K562 (cell line): ENCODE measurements at regions not wholly inside any gene's neighbourhood (a gene's known extent, or its start where the extent isn't known, plus 50 kb on each side); places are given as distances from the start of the nearest gene placed in this dataset.
A peak's percentile ranks its signal among the peaks of the same experiment; 100 is the strongest.

Experiments
- CEBPB ChIP-seq: fragments of 450-650 bp; IDR thresholded peaks from 2 replicates; pipeline ENCODE4 v1.6.1; 2016; ENCODE audit warnings: missing genetic modification characterization, missing compliant biosample characterization
- DMBX1 ChIP-seq: fragments of 250-450 bp; sonication (Bioruptor Pico); IDR thresholded peaks from 2 replicates; pipeline ENCODE4 v1.8.0; 2022; ENCODE audit warnings: inconsistent platforms, mild to moderate bottlenecking, moderate library complexity, borderline replicate concordance
- E2F3 ChIP-seq: fragments of 250-450 bp; sonication (Bioruptor Pico); IDR thresholded peaks from 2 replicates; pipeline ENCODE4 v1.4.0; 2020; ENCODE audit warnings: mild to moderate bottlenecking
- KDM1A ChIP-seq, 2 experiments: fragments of 450-650 bp; IDR thresholded peaks; 2 replicates each; pipeline ENCODE4 v1.6.1; 2016; ENCODE audit warnings: mild to moderate bottlenecking in 2 of 2
- NFIC ChIP-seq: fragments of 450-650 bp; IDR thresholded peaks from 2 replicates; pipeline ENCODE4 v1.6.1; 2017; ENCODE audit warnings: mild to moderate bottlenecking, inconsistent platforms
- NFRKB ChIP-seq: fragments of 450-650 bp; IDR thresholded peaks from 2 replicates; pipeline ENCODE4 v1.6.1; 2016; ENCODE audit warnings: low read depth
- PRPF4 ChIP-seq: fragments of 200-400 bp; formaldehyde crosslinking; IDR thresholded peaks from one replicate; pipeline ENCODE4 v1.6.1; 2017; ENCODE audit warnings: low read length, low read depth, mild to moderate bottlenecking; ENCODE audit not compliant: insufficient read depth, poor library complexity, severe bottlenecking
- RCOR1 ChIP-seq, 2 experiments: IDR thresholded peaks; 2 replicates each; pipeline ENCODE4 v1.6.1; 2012; ENCODE audit warnings: low read depth in 2 of 2, low read length in 2 of 2, borderline replicate concordance in 1 of 2, improper control_type of control experiment in 1 of 2
- SMARCB1 ChIP-seq: IDR thresholded peaks from 2 replicates; pipeline ENCODE4 v1.6.1; 2011; ENCODE audit warnings: improper control_type of control experiment, low read depth; ENCODE audit not compliant: insufficient read length
- SREBF1 ChIP-seq: fragments of 150-350 bp; IDR thresholded peaks from 2 replicates; pipeline ENCODE4 v1.6.1; 2014; ENCODE audit warnings: antibody characterized with exemption, low read depth, low read length, borderline replicate concordance
- SUPT5H ChIP-seq: fragments of 450-650 bp; IDR thresholded peaks from 2 replicates; pipeline ENCODE4 v1.6.1; 2016
- TAF15 ChIP-seq: fragments of 200-400 bp; formaldehyde crosslinking; IDR thresholded peaks from 2 replicates; pipeline ENCODE4 v1.6.1; 2017; ENCODE audit warnings: mild to moderate bottlenecking, low read depth, low read length, moderate library complexity
- ZFP30 ChIP-seq: fragments of 250-450 bp; sonication (Bioruptor Pico); IDR thresholded peaks from 2 replicates; pipeline ENCODE4 v1.8.0; 2022; ENCODE audit warnings: moderate library complexity, mild to moderate bottlenecking, inconsistent platforms, borderline replicate concordance
- TF ChIP-seq, protein P1 (sequence below): fragments of 150-350 bp; conservative IDR thresholded peaks from 2 replicates; pipeline ENCODE4 v1.6.1; 2014; ENCODE audit warnings: low read length
- TF ChIP-seq, protein P2 (sequence below): fragments of 450-650 bp; formaldehyde crosslinking; IDR thresholded peaks from 2 replicates; pipeline ENCODE4 v1.4.0; 2022; ENCODE audit warnings: missing genetic modification characterization
- TF ChIP-seq, protein P3 (sequence below): fragments of 450-650 bp; formaldehyde crosslinking; conservative IDR thresholded peaks from 2 replicates; pipeline ENCODE4 v1.4.0; 2022; ENCODE audit warnings: mild to moderate bottlenecking, missing genetic modification characterization
- TF ChIP-seq, protein P4 (sequence below): fragments of 250-450 bp; sonication (Bioruptor Pico); IDR thresholded peaks from 2 replicates; pipeline ENCODE4 v1.8.0; 2022; ENCODE audit warnings: inconsistent platforms, mild to moderate bottlenecking, moderate library complexity, borderline replicate concordance
- TF ChIP-seq, protein P5 (sequence below): sonication (generic); formaldehyde crosslinking; IDR thresholded peaks from 2 replicates; pipeline ENCODE4 v1.8.0; 2022; ENCODE audit warnings: mild to moderate bottlenecking, low read depth, missing genetic modification reagents
- TF ChIP-seq, protein P6 (sequence below): fragments of 250-450 bp; sonication (Bioruptor Pico); IDR thresholded peaks from 2 replicates; pipeline ENCODE4 v1.4.0; 2020; ENCODE audit warnings: mild to moderate bottlenecking

DNA sequence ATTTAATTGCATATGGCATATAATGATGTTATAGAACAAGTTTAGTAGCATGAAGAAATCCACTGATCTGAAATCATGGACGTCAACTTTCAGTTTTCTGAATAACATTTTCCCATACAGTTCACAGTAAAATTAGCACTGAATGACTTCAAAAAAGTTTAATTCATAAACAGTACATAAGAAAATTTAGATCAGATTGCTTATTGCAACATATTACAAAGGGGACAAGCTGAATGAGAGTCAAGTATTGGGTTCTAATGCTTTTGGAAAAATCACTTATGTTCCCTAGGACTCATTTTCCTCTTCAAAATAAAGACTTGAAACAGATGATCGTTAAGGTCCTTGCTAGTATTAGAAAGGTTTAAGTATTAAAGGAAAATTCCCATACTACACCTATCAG lies 898.3 kb upstream of the INTU start (continued):
- TF ChIP-seq, protein P1, sequence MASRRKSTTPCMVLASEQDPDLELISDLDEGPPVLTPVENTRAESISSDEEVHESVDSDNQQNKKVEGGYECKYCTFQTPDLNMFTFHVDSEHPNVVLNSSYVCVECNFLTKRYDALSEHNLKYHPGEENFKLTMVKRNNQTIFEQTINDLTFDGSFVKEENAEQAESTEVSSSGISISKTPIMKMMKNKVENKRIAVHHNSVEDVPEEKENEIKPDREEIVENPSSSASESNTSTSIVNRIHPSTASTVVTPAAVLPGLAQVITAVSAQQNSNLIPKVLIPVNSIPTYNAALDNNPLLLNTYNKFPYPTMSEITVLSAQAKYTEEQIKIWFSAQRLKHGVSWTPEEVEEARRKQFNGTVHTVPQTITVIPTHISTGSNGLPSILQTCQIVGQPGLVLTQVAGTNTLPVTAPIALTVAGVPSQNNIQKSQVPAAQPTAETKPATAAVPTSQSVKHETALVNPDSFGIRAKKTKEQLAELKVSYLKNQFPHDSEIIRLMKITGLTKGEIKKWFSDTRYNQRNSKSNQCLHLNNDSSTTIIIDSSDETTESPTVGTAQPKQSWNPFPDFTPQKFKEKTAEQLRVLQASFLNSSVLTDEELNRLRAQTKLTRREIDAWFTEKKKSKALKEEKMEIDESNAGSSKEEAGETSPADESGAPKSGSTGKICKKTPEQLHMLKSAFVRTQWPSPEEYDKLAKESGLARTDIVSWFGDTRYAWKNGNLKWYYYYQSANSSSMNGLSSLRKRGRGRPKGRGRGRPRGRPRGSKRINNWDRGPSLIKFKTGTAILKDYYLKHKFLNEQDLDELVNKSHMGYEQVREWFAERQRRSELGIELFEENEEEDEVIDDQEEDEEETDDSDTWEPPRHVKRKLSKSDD: no peak
- TF ChIP-seq RCOR1 (IDR thresholded peaks at IDR 0.05; ENCODE audit: borderline replicate concordance in 1 of 2, low read depth in 2 of 2, low read length in 2 of 2): no peak
- TF ChIP-seq, protein P2, sequence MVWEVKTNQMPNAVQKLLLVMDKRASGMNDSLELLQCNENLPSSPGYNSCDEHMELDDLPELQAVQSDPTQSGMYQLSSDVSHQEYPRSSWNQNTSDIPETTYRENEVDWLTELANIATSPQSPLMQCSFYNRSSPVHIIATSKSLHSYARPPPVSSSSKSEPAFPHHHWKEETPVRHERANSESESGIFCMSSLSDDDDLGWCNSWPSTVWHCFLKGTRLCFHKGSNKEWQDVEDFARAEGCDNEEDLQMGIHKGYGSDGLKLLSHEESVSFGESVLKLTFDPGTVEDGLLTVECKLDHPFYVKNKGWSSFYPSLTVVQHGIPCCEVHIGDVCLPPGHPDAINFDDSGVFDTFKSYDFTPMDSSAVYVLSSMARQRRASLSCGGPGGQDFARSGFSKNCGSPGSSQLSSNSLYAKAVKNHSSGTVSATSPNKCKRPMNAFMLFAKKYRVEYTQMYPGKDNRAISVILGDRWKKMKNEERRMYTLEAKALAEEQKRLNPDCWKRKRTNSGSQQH (CRISPR knock-in tag): no peak
- no peak for TF ChIP-seq KDM1A (IDR thresholded peaks at IDR 0.05)
- TF ChIP-seq, protein P3, sequence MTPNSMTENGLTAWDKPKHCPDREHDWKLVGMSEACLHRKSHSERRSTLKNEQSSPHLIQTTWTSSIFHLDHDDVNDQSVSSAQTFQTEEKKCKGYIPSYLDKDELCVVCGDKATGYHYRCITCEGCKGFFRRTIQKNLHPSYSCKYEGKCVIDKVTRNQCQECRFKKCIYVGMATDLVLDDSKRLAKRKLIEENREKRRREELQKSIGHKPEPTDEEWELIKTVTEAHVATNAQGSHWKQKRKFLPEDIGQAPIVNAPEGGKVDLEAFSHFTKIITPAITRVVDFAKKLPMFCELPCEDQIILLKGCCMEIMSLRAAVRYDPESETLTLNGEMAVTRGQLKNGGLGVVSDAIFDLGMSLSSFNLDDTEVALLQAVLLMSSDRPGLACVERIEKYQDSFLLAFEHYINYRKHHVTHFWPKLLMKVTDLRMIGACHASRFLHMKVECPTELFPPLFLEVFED (CRISPR knock-in tag): no peak
- no peak for TF ChIP-seq PRPF4
- no peak for TF ChIP-seq SUPT5H
- peak; percentile 91 for TF ChIP-seq CEBPB (tag)
- TF ChIP-seq TAF15: no peak
- TF ChIP-seq ZFP30 (CRISPR knock-in tag): no peak
- TF ChIP-seq NFRKB: peak; percentile 35
- TF ChIP-seq, protein P4, sequence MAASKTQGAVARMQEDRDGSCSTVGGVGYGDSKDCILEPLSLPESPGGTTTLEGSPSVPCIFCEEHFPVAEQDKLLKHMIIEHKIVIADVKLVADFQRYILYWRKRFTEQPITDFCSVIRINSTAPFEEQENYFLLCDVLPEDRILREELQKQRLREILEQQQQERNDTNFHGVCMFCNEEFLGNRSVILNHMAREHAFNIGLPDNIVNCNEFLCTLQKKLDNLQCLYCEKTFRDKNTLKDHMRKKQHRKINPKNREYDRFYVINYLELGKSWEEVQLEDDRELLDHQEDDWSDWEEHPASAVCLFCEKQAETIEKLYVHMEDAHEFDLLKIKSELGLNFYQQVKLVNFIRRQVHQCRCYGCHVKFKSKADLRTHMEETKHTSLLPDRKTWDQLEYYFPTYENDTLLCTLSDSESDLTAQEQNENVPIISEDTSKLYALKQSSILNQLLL (CRISPR knock-in tag): no peak
- TF ChIP-seq DMBX1 (CRISPR knock-in tag): no peak
- TF ChIP-seq SREBF1: no peak
- TF ChIP-seq, protein P5, sequence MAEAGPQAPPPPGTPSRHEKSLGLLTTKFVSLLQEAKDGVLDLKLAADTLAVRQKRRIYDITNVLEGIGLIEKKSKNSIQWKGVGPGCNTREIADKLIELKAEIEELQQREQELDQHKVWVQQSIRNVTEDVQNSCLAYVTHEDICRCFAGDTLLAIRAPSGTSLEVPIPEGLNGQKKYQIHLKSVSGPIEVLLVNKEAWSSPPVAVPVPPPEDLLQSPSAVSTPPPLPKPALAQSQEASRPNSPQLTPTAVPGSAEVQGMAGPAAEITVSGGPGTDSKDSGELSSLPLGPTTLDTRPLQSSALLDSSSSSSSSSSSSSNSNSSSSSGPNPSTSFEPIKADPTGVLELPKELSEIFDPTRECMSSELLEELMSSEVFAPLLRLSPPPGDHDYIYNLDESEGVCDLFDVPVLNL (CRISPR knock-in tag): no peak
- TF ChIP-seq SMARCB1: no peak
- no peak for TF ChIP-seq E2F3 (CRISPR knock-in tag)
- no peak for TF ChIP-seq NFIC
- TF ChIP-seq, protein P6, sequence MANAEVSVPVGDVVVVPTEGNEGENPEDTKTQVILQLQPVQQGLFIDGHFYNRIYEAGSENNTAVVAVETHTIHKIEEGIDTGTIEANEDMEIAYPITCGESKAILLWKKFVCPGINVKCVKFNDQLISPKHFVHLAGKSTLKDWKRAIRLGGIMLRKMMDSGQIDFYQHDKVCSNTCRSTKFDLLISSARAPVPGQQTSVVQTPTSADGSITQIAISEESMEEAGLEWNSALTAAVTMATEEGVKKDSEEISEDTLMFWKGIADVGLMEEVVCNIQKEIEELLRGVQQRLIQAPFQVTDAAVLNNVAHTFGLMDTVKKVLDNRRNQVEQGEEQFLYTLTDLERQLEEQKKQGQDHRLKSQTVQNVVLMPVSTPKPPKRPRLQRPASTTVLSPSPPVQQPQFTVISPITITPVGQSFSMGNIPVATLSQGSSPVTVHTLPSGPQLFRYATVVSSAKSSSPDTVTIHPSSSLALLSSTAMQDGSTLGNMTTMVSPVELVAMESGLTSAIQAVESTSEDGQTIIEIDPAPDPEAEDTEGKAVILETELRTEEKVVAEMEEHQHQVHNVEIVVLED (CRISPR knock-in tag): no peak
